ENCODE measurements at regions not wholly inside any gene's neighbourhood (a gene's known extent, or its start where the extent isn't known, plus 50 kb on each side); places are given as distances from the start of the nearest gene placed in this dataset.
"Not testable (repeated sequence)": the region's sequence is repeated elsewhere in the genome, so short reads cannot be mapped to it uniquely, and the experiment has no call there.

GRCh38 chr7:150047329-150047728, 173.6 kb downstream of the ATP6V0E2 start:
- peak; percentile 3 for DNase-seq

- DNase-seq: not testable (repeated sequence)
Observed at GRCh38 chr7:150047772-150048171, 174.0 kb downstream of the ATP6V0E2 start.

GRCh38 chr7:150048244-150049011, 174.7 kb downstream of the ATP6V0E2 start:
- peak; percentile 2 for DNase-seq

- peak; percentile 28 for DNase-seq
Observed at GRCh38 chr7:150049012-150049655, 175.4 kb downstream of the ATP6V0E2 start.

- DNase-seq: not testable (repeated sequence)
Observed at GRCh38 chr7:150053396-150053795, 179.6 kb downstream of the ATP6V0E2 start.

- DNase-seq: not testable (repeated sequence)
Observed at GRCh38 chr7:150054242-150054641, 180.5 kb downstream of the ATP6V0E2 start.

GRCh38 chr7:150060259-150061221, 186.8 kb downstream of the ATP6V0E2 start:
- DNase-seq: not testable (repeated sequence)

GRCh38 chr7:150063195-150063594, 189.4 kb downstream of the ATP6V0E2 start:
- DNase-seq: not testable (repeated sequence)

GRCh38 chr7:150069555-150070313, 196.0 kb downstream of the ATP6V0E2 start:
- DNase-seq: not testable (repeated sequence)

GRCh38 chr7:150077543-150077942, 203.8 kb downstream of the ATP6V0E2 start:
- not testable (repeated sequence) for DNase-seq

GRCh38 chr7:150081865-150082264, 208.1 kb downstream of the ATP6V0E2 start:
- not testable (repeated sequence) for DNase-seq

GRCh38 chr7:150084724-150085123, 211.0 kb downstream of the ATP6V0E2 start:
- DNase-seq: not testable (repeated sequence)

- DNase-seq: not testable (repeated sequence)
Observed at GRCh38 chr7:150087478-150087877, 213.7 kb downstream of the ATP6V0E2 start.

GRCh38 chr7:150089139-150089538, 215.4 kb downstream of the ATP6V0E2 start:
- DNase-seq: not testable (repeated sequence)

GRCh38 chr7:150090776-150091175, 217.0 kb downstream of the ATP6V0E2 start:
- not testable (repeated sequence) for DNase-seq

- DNase-seq: not testable (repeated sequence)
Observed at GRCh38 chr7:150093897-150094296, 220.1 kb downstream of the ATP6V0E2 start.

- not testable (repeated sequence) for DNase-seq
Observed at GRCh38 chr7:150096213-150096994, 222.6 kb downstream of the ATP6V0E2 start.

GRCh38 chr7:150098592-150098991, 224.6 kb upstream of the LRRC61 start:
- DNase-seq: not testable (repeated sequence)

- DNase-seq: not testable (repeated sequence)
Observed at GRCh38 chr7:150101282-150101681, 221.9 kb upstream of the LRRC61 start.

GRCh38 chr7:150107283-150107682, 215.9 kb upstream of the LRRC61 start:
- DNase-seq: not testable (repeated sequence)

GRCh38 chr7:150110375-150110820, 212.8 kb upstream of the LRRC61 start:
- not testable (repeated sequence) for DNase-seq

Data from NCI-H510A (cell line).